Esophagus squamous epithelium (tissue), 5 donors: ENCODE measurements at regions not wholly inside any gene's neighbourhood (a gene's known extent, or its start where the extent isn't known, plus 50 kb on each side); places are given as distances from the start of the nearest gene placed in this dataset.

Experiments used
- DNase-seq: peaks from one replicate; lab custom pipeline; 2025; lab: John Stamatoyannopoulos, UW
- H3K27ac ChIP-seq, 4 donors: fragments of 200-600 bp; sonication (generic); one replicate each; pipeline ENCODE4 v1.5.1; 2016 to 2019; ENCODE audit warnings: mild to moderate bottlenecking in 1 of 4
- H3K27me3 ChIP-seq, 4 donors: fragments of 200-600 bp; sonication (generic); 1 replicate in 3 of 4; 2 replicates in 1 of 4; pipeline versions ENCODE4 v1.5.1 to v1.6.0; 2017 to 2021; ENCODE audit warnings: antibody characterized with exemption in 1 of 4
- H3K36me3 ChIP-seq, 3 donors: fragments of 200-600 bp; sonication (generic); one replicate each; pipeline ENCODE4 v1.5.1; 2016 to 2019
- H3K4me1 ChIP-seq, 3 donors: fragments of 200-600 bp; sonication (generic); one replicate each; pipeline ENCODE4 v1.5.1; 2017 to 2019
- H3K4me3 ChIP-seq, 4 donors: fragments of 200-600 bp; sonication (generic); 1 replicate in 3 of 4; 2 replicates in 1 of 4; pipeline ENCODE4 v1.5.1; 2016 to 2019; ENCODE audit warnings: mild to moderate bottlenecking in 2 of 4, moderate library complexity in 1 of 4
- H3K9me3 ChIP-seq, 3 donors: fragments of 200-600 bp; sonication (generic); one replicate each; pipeline ENCODE4 v1.5.1; 2016 to 2019
- POLR2A ChIP-seq, 4 donors: fragments of 450-650 bp; IDR thresholded peaks; one replicate each; pipeline ENCODE4 v1.6.1; 2017; ENCODE audit warnings: antibody characterized with exemption in 4 of 4, mild to moderate bottlenecking in 4 of 4, moderate library complexity in 3 of 4
- WGBS, 2 donors: methylation state at CpG; one replicate each; pipeline ENCODE4 v1.1.5; 2018; 5-methylcytosine and 5-hydroxymethylcytosine counted together
- intact Hi-C: fragments of 100-400 bp; cut with DNase I; formaldehyde crosslinking; loops from one replicate; pipeline ENCODE4 v1.15.0; 2022
- TF ChIP-seq, protein P1 (sequence below), 6 experiments: fragments of 450-650 bp in 4 of 6; fragments of 200-600 bp in 2 of 6; sonication (generic) in 2 of 6; IDR thresholded peaks; one replicate each; pipeline ENCODE4 v1.5.1; 2016 to 2019; ENCODE audit warnings: antibody characterized with exemption in 6 of 6, mild to moderate bottlenecking in 4 of 6, moderate library complexity in 4 of 6
- donor health status: DM: yes; HTN: yes; CAD: no.

DNA sequence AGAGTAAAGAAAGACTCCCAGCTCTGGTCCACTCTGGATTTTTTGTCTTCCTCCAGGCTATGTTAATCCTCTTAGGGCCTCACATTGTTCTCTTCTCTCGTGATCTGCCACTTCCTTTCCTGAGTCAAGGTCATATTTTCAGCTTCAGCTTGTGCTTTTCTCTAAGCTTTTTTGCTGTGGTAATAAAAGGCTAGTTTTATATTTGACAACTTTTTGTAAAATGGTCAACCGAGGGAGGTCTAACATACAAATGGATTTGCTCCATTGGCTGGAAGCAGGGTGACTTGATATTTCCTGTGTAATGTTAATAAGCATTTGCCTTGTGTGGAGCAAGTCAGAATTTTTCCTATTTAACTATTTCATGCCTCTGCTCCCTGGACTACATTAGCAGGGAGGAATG, 239.7 kb downstream of the RAB28 start:
- peaks cover 0 to 21% (median 8%) of the 10 kb centered on the region in 3 donors for H3K9me3 ChIP-seq
- intact Hi-C loops = no loop called here
- WGBS, 2 donors = 17 to 45% methylated on average over 2 of the region's 2 CpGs
- DNase-seq = no peak
- H3K27me3 ChIP-seq = no peaks in the 10 kb centered on the region
- H3K27ac ChIP-seq = no peak overlapping the region
- H3K36me3 ChIP-seq = no peaks in the 10 kb centered on the region
- H3K4me3 ChIP-seq = no peak overlapping the region
- TF ChIP-seq, protein P1, sequence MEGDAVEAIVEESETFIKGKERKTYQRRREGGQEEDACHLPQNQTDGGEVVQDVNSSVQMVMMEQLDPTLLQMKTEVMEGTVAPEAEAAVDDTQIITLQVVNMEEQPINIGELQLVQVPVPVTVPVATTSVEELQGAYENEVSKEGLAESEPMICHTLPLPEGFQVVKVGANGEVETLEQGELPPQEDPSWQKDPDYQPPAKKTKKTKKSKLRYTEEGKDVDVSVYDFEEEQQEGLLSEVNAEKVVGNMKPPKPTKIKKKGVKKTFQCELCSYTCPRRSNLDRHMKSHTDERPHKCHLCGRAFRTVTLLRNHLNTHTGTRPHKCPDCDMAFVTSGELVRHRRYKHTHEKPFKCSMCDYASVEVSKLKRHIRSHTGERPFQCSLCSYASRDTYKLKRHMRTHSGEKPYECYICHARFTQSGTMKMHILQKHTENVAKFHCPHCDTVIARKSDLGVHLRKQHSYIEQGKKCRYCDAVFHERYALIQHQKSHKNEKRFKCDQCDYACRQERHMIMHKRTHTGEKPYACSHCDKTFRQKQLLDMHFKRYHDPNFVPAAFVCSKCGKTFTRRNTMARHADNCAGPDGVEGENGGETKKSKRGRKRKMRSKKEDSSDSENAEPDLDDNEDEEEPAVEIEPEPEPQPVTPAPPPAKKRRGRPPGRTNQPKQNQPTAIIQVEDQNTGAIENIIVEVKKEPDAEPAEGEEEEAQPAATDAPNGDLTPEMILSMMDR (IDR thresholded peaks at IDR 0.05) = no peak
- no peak for TF ChIP-seq POLR2A (IDR thresholded peaks at IDR 0.05)
- H3K4me1 ChIP-seq = no peaks in the 10 kb centered on the region

DNA sequence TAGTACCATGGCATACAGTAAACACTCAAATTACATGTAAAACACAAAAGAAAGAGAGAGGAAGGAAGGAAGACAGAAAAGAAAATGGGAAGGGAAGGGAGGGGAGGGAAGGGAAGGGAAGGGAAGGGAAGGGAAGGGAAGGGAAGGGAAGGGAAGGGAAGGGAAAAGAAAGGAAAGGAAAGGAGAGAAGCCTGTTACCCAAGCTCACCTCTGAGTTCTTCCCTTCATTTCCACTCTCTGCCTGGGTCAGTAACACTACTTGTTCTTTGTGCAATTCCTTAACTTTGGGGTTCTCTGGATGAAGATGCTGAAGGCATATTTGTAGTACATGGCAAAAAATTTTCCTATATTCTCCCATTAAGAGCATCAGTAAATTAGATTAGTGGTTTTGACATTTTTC, 241.0 kb downstream of the RAB28 start:
- H3K4me3 ChIP-seq = no peak overlapping the region
- DNase-seq = no peak
- no peak for TF ChIP-seq POLR2A (IDR thresholded peaks at IDR 0.05)
- TF ChIP-seq, protein P1 (IDR thresholded peaks at IDR 0.05) = no peak
- intact Hi-C loops = no loop called here
- no peak overlapping the region for H3K27ac ChIP-seq
- H3K9me3 ChIP-seq = peaks cover 0 to 21% (median 6%) of the 10 kb centered on the region in 3 donors
- H3K36me3 ChIP-seq = no peaks in the 10 kb centered on the region
- no peaks in the 10 kb centered on the region for H3K27me3 ChIP-seq
- no peaks in the 10 kb centered on the region for H3K4me1 ChIP-seq

DNA sequence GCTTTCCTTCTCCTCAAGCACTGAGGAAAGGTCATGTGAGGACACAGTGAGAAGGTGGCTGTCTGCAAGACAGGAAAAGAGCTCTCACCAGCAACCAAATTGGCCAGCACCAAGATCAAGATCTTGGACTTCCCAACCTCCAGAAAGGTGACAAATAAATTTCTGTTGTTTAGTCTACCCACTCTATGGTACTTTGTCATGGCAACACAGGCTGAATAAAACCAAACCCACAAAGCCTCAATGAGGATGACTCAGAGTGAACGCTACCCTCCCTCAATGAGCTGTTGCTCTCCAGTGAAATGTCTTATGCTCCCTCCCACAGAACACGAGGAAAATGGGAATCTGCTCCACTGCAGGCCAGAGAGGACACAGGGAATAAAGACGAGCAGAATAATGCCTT, 244.1 kb downstream of the RAB28 start:
- Histone ChIP-seq H3K9me3 (peaks cover 0 to 1% (median 0%) of the 10 kb centered on the region in 3 donors), H3K27me3 (no peaks in the 10 kb centered on the region), H3K27ac (no peak overlapping the region), H3K4me1 (no peaks in the 10 kb centered on the region), H3K4me3 (no peak overlapping the region), H3K36me3 (no peaks in the 10 kb centered on the region)
- intact Hi-C loops = no loop called here
- no peak for DNase-seq
- 60 to 81% methylated on average over 3 of the region's 3 CpGs for WGBS, 2 donors
- no peak for TF ChIP-seq POLR2A (IDR thresholded peaks at IDR 0.05)

DNA sequence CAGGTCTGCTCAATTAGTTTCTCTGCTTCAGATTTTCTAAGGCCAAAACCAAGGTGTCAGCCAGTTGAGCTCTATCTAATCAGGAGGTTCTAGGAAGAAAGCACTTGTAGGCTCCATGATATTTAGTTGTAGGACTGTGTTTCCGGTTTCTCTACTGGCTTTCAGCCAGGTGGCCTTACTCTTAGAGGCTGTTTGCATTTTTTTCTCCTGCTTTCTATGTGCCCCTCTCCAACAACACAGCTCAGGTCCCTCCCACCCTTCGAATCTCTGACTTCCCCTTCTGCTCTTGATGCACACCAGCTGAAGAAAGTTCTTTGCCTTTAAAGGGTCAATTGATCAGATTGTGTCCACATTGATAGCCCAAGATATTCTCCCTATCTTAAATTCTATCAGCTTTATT, 245.2 kb downstream of the RAB28 start:
- no peak for DNase-seq

DNA sequence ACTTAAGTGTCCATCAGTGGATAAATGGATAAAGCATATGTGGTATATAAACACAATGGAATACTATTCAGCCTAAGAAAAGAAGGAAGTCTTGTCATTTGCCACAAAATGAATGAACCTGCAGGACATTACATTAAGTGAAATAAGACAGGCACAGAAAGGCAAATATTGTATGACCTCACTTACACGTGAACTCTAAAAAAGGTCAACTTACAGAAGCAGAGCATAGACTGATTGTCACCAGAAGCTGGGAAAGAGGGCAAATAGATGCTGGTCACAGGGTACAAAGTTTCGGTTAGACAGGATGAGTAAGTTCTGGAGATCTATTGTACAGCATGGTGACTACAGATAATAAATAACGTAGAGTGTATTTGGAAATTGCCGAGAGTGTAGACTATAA, 247.7 kb downstream of the RAB28 start:
- 85 to 92% methylated on average over 4 of the region's 4 CpGs for WGBS, 2 donors
- DNase-seq = no peak
- no peaks in the 10 kb centered on the region for H3K27me3 ChIP-seq
- intact Hi-C loops = no loop called here
- TF ChIP-seq POLR2A (IDR thresholded peaks at IDR 0.05) = no peak
- TF ChIP-seq, protein P1 (IDR thresholded peaks at IDR 0.05) = no peak
- H3K27ac ChIP-seq = no peak overlapping the region
- no peaks in the 10 kb centered on the region for H3K9me3 ChIP-seq
- H3K4me3 ChIP-seq = no peak overlapping the region
- no peaks in the 10 kb centered on the region for H3K4me1 ChIP-seq
- no peaks in the 10 kb centered on the region for H3K36me3 ChIP-seq

More for the DNA sequence above, 245.2 kb downstream of the RAB28 start:
- TF ChIP-seq, protein P1 (IDR thresholded peaks at IDR 0.05) = no peak
- TF ChIP-seq POLR2A (IDR thresholded peaks at IDR 0.05) = no peak
- Histone ChIP-seq H3K27me3 (no peaks in the 10 kb centered on the region), H3K4me3 (no peak overlapping the region), H3K4me1 (no peaks in the 10 kb centered on the region), H3K9me3 (no peaks in the 10 kb centered on the region), H3K27ac (no peak overlapping the region), H3K36me3 (no peaks in the 10 kb centered on the region)
- WGBS, 2 donors = 61 to 72% methylated on average over 2 of the region's 2 CpGs
- intact Hi-C loops = no loop called here

DNA sequence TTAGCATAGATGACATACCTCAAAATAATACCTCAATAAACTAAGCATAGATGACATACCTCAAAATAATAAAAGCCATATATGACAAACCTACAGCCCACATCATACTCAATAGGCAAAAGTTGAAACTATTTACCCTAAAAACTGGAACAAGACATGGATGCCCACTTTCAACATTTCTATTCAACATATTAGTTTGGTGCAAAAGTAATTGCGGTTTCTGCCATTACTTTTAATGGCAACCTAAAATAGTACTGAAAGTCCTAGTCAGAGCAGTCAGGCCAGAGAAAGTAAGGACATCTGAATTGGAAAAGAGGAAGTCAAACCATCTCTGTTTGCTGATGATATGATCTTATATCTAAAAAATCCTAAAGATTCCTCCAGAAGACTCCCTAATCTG, 250.4 kb downstream of the RAB28 start:
- no peaks in the 10 kb centered on the region for H3K4me1 ChIP-seq
- 74 to 89% methylated on average over 1 of the region's 1 CpG for WGBS, 2 donors
- no peaks in the 10 kb centered on the region for H3K27me3 ChIP-seq
- H3K27ac ChIP-seq = no peak overlapping the region
- intact Hi-C loops = no loop called here
- no peak for TF ChIP-seq POLR2A (IDR thresholded peaks at IDR 0.05)
- TF ChIP-seq, protein P1 (IDR thresholded peaks at IDR 0.05) = no peak
- H3K9me3 ChIP-seq = no peaks in the 10 kb centered on the region
- H3K4me3 ChIP-seq = no peak overlapping the region
- DNase-seq = no peak
- H3K36me3 ChIP-seq = no peaks in the 10 kb centered on the region
